ENCODE measurements at regions not wholly inside any gene's neighbourhood (a gene's known extent, or its start where the extent isn't known, plus 50 kb on each side); places are given as distances from the start of the nearest gene placed in this dataset.

GRCh38 chr2:204299766-204300165 is 245.5 kb upstream of the PARD3B start:
- no peaks in the 10 kb centered on the region for H3K79me2 ChIP-seq (ENCODE audit: insufficient read depth, low read length)
- ChIA-PET RAD21 (ENCODE audit: low non-redundant PET in 1 of 2, low total read pairs in 2 of 2, uncharacterized antibody in 2 of 2, unreplicated experiment in 2 of 2) (no interaction called here), CTCF (no interaction called here), POLR2A (no interaction called here)
- no peaks in the 10 kb centered on the region for H3K9me2 ChIP-seq (ENCODE audit: insufficient read depth)
- TF ChIP-seq ZNF274 (IDR thresholded peaks at IDR 0.05; ENCODE audit: low read depth, low read length) (no peak), CBX3 (IDR thresholded peaks at IDR 0.05; ENCODE audit: low read depth) (no peak), EZH2phosphoT487 (IDR thresholded peaks at IDR 0.05; ENCODE audit: borderline replicate concordance) (no peak), ATF3 (IDR thresholded peaks at IDR 0.05) (no peak), ZFX (IDR thresholded peaks at IDR 0.05) (no peak), ZBTB33 (IDR thresholded peaks at IDR 0.05; ENCODE audit: extremely low read depth, insufficient replicate concordance, low read length) (no peak), TCF7L2 (IDR thresholded peaks at IDR 0.05; ENCODE audit: borderline replicate concordance, extremely low read depth, insufficient read depth, insufficient read length) (no peak)
- H3K4me1 ChIP-seq (ENCODE audit: control insufficient read depth in 1 of 2, insufficient read depth in 2 of 2, low read length in 2 of 2), result no peaks in the 10 kb centered on the region
- intact Hi-C loops (cut with micrococcal nuclease), result no loop called here
- no peaks in the 10 kb centered on the region for H3K36me3 ChIP-seq (ENCODE audit: control insufficient read depth in 1 of 2, insufficient read depth in 2 of 2, low read length in 2 of 2)
- H3K27ac ChIP-seq (ENCODE audit: low read depth, low read length), result no peak overlapping the region
- no peak for DNase-seq (ENCODE audit: low read depth, low spot score)
- H4K20me1 ChIP-seq (ENCODE audit: insufficient read depth), result no peaks in the 10 kb centered on the region
- no peak overlapping the region for H3K4me3 ChIP-seq (replicated peaks in 1 of 2; ENCODE audit: low read depth in 1 of 2, low read length in 2 of 2)
- no peak overlapping the region for H3K4me2 ChIP-seq (ENCODE audit: low read length)
- BruUV-seq (replicated peaks), result no TSS peak
- H2AFZ ChIP-seq (ENCODE audit: low read depth, low read length, poor library complexity, severe bottlenecking), result no peak overlapping the region
- ATAC-seq, result no peak
- no peaks in the 10 kb centered on the region for H3K9me3 ChIP-seq (ENCODE audit: control insufficient read depth in 1 of 2, insufficient read depth in 1 of 2, low read depth in 1 of 2, low read length in 2 of 2)
- H3K27me3 ChIP-seq (ENCODE audit: insufficient read depth, low read length), result 0 out of 2 replicates have a peak, but pooled peaks cover 4% of the 10 kb centered on the region
- H3K9ac ChIP-seq (ENCODE audit: low read length), result no peak overlapping the region

GRCh38 chr2:204306667-204307066 is 238.6 kb upstream of the PARD3B start:
- no peak overlapping the region for H3K4me3 ChIP-seq (replicated peaks in 1 of 2; ENCODE audit: low read depth in 1 of 2, low read length in 2 of 2)
- H2AFZ ChIP-seq (ENCODE audit: low read depth, low read length, poor library complexity, severe bottlenecking), result no peak overlapping the region
- intact Hi-C loops (cut with micrococcal nuclease), result no loop called here
- no peaks in the 10 kb centered on the region for H3K79me2 ChIP-seq (ENCODE audit: insufficient read depth, low read length)
- ChIA-PET POLR2A (no interaction called here), CTCF (no interaction called here), RAD21 (ENCODE audit: low non-redundant PET in 1 of 2, low total read pairs in 2 of 2, uncharacterized antibody in 2 of 2, unreplicated experiment in 2 of 2) (no interaction called here)
- no peak overlapping the region for H3K4me2 ChIP-seq (ENCODE audit: low read length)
- ATAC-seq (no peak), DNase-seq (ENCODE audit: low read depth, low spot score) (no peak)
- no peaks in the 10 kb centered on the region for H3K9me3 ChIP-seq (ENCODE audit: control insufficient read depth in 1 of 2, insufficient read depth in 1 of 2, low read depth in 1 of 2, low read length in 2 of 2)
- no TSS peak for BruUV-seq (replicated peaks)
- no peak overlapping the region for H3K27ac ChIP-seq (ENCODE audit: low read depth, low read length)
- H3K4me1 ChIP-seq (ENCODE audit: control insufficient read depth in 1 of 2, insufficient read depth in 2 of 2, low read length in 2 of 2), result no peaks in the 10 kb centered on the region
- H3K27me3 ChIP-seq (ENCODE audit: insufficient read depth, low read length), result 0 out of 2 replicates have a peak, but pooled peaks cover 3% of the 10 kb centered on the region
- H3K9me2 ChIP-seq (ENCODE audit: insufficient read depth), result no peaks in the 10 kb centered on the region
- H4K20me1 ChIP-seq (ENCODE audit: insufficient read depth), result no peaks in the 10 kb centered on the region
- H3K36me3 ChIP-seq (ENCODE audit: control insufficient read depth in 1 of 2, insufficient read depth in 2 of 2, low read length in 2 of 2), result no peaks in the 10 kb centered on the region
- H3K9ac ChIP-seq (ENCODE audit: low read length), result no peak overlapping the region
- TF ChIP-seq SRF (IDR thresholded peaks at IDR 0.05; ENCODE audit: low read depth), result no peak
- no peak for TF ChIP-seq ELF1 (IDR thresholded peaks at IDR 0.05; ENCODE audit: borderline replicate concordance, low read depth)
- TF ChIP-seq YY1 (IDR thresholded peaks at IDR 0.05; ENCODE audit: extremely low read depth, insufficient replicate concordance, low read depth, low read length), result no peak
- TF ChIP-seq FOSL1 (IDR thresholded peaks at IDR 0.05; ENCODE audit: low read depth), result no peak
- TF ChIP-seq EZH2 (IDR thresholded peaks at IDR 0.05), result no peak
- TF ChIP-seq EZH2phosphoT487 (IDR thresholded peaks at IDR 0.05; ENCODE audit: borderline replicate concordance), result no peak
- TF ChIP-seq CTCF (IDR thresholded peaks at IDR 0.05 in 2 of 3, conservative IDR thresholded peaks at IDR 0.05 in 1 of 3; ENCODE audit: borderline replicate concordance in 1 of 3, insufficient read depth in 1 of 3, low read depth in 2 of 3, low read length in 2 of 3), result no peak
- no peak for TF ChIP-seq SIN3A (IDR thresholded peaks at IDR 0.05; ENCODE audit: low read depth)
- TF ChIP-seq ZBTB33 (IDR thresholded peaks at IDR 0.05; ENCODE audit: extremely low read depth, insufficient replicate concordance, low read length), result no peak
- TF ChIP-seq POLR2A (IDR thresholded peaks at IDR 0.05; ENCODE audit: borderline replicate concordance, extremely low read depth, insufficient read depth, insufficient read length), result no peak
